GM19438 (cell line): ENCODE measurements at regions not wholly inside any gene's neighbourhood (a gene's known extent, or its start where the extent isn't known, plus 50 kb on each side); places are given as distances from the start of the nearest gene placed in this dataset.

Source experiments
- ATAC-seq: cut with Tn5 transposase; IDR thresholded peaks from one replicate; pipeline ENCODE4 v1.9.1; 2021; ENCODE audit warnings: low read depth; ENCODE audit not compliant: unreplicated experiment

DNA sequence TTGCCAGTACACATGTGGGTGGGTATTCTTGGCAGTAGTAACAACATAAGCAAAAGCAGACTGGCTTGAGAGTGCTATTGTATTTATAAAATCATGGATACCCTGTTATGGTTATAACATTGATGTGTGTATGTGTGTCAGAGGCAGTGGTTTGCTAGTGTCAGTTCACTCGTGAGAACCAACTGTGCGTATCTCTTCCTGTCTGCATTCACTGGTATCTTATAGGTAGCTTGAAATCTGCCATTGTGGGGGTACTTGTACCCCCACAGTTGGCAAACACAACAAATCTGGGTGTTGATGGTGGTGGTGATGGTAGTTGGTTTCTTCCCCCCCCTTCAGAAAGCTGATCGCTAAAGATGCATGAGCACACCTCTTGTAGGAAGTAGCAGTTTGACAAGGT, 355.8 kb upstream of the SATB1 start:
- no peak for ATAC-seq

DNA sequence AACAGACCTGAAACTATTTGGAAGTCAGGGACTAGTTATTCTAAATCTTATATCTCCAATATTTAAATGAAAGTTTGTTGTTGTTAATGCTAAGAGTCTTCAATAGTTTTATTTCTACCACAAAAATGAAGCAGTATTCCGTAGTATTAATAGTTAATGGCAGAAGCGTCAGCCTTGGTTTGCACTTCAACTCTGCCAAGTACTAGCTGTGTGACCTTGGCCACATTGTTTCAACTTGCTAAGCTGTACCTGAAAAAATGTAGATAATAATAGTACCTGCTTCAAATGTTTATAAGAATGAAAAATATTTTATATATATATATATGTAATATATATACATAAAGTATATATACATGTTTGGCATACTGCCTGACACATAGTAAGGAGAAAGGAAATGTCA, 354.6 kb upstream of the SATB1 start:
- ATAC-seq: no peak

DNA sequence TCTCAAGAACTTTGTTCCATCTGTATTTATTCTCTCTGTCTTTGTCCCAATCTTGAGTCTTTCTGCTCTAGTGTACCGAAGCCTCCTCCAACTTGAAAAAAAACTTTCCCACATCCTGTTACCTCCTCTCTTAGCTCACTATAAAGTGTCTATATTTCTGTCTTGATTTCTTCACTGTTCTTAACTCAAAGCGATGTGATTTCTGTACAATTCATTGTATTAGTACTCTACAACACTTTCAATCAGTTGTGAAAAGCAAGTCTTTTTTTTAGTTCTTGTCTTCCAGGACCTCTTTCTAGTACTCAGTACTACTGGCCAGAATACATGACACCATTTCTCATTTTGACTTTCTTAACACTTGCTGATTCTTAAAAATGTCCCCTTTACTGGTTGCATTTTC, 353.5 kb upstream of the SATB1 start:
- ATAC-seq: no peak

DNA sequence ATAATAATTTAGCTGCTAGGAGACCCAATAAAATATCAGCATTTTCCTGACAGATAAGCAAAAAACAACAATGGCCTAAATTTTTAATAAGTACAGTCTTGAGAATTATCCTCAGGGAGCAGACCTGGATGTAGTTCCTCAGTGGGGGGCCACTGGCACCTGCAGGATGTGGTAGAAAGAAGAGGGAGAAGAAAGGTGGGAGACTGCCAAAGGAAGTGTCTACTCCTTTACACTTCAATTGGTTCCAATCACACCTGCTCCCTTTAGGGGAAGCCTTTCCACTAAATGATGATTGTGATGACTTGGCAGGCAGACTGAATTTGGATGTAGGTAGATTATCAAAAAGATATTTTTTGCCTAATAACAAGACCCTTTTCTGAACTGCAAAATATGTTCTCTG, 353.0 kb upstream of the SATB1 start:
- no peak for ATAC-seq

DNA sequence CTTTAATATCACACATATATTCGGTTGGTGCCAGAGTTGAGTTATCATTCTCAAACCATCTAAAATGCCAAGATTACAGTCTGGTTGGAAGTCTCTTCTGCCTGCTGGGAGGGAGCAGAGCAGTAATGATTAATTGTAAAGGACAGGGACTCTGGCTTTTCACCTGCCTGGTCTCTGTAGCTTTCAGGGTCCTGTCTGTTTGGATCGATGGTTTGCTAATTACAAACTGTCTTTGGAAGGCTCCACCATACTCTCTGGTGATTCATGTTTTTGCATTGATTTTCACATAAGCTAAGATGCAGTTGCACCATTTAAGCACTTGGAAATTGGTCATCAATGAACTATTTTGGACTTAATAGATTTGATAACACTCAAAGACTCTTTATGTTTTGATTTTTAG, 350.4 kb upstream of the SATB1 start:
- no peak for ATAC-seq

DNA sequence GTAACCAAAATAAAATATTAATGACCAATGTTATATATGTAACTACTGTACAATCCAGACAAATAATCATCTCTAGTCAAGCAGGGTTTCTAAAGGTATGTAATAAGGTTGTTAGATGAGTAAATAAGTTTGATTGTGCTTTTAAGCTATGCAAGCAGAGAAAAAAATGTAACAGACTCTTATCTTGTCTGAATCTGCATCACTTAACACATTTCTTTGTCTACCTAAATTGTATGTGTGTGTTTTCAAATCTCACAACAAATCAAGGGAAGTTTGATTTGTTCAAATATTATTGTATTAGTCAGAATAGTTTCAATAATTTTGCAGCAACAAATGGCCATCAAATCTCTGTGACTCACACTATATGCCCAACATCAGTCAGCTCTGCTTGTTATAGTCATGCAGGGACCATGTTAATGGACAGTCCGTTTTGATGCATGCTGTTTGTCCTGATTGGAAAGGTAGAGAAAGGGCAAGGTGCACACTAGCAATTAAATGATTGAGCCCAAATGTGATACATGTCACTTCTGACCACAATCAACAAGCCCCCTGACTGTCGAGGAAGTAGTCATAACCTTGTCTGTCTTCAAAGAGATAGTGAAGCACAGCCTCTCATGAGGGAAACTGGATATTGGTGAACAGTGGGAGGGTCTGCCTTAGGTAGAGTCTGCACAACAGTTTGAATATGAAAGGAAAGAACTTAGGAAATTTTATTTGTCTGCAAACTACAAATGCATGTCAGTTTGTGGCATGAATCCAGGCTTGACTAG, 349.4 kb upstream of the SATB1 start:
- ATAC-seq: no peak

DNA sequence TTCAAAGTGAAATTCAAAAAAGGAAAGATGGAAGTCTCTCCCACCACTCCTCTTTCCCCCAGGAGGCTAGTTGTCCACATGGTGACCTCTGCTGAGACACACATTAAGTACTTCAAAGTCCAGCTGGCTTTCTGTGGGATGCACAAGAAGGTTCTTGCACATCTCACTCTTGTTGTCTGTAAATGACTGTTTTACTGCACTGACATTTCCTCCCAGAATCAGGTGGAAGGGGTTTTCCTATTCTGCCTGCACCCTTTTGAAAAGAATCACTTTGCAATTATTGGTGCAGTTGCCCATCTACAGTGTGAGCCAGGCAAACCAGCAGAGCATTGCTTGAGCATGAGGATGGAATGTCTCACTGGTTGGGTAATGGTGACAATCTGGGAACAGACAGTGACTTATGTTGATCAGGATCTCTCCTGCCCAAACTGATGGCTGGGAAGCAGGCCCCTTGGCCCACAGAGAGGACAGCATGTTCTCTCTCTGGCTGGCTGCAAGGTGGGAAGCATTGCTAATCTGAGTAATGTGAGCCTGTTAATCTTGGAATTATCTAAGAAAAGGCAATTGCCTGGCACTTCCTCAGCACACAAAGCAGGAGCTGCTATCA, 347.7 kb upstream of the SATB1 start:
- ATAC-seq: no peak

DNA sequence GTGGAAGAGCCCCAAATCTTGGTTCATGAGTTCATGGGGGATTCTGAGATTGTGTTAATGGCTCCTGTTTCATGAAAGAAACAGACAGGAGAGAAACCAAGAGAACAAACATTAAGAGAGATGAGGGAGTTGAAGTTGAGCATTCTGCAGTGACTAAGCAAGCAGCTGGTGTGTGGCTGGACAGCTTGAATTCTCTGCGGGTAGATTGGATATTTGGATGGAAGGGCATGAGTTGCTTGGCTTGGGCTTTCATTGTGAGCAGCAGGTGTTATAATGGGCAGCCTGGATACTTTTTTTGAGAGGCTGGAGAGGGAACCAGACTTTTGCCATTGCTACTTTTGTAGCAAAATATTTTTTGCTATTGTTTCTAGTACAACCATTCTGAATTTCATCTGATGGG, 346.8 kb upstream of the SATB1 start:
- no peak for ATAC-seq

DNA sequence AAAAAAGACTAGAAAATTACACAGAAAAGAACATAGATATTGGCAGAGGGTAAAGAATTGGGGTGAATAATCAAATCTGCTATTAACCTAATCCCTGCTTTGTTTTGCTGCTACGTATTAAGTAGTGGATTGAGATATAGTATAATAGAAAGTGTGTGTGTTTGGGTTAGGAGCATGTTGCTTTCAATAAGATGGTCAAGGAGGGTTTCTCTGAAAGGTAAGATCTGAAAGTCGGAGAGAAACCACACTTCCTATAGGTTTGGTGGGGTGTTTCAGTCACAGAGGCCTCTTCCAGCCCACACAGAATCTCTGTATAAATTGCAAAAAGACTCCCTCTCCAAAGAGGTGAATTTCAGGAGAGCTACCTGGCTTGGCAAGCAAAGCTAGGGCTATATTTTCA, 345.7 kb upstream of the SATB1 start:
- ATAC-seq: no peak

DNA sequence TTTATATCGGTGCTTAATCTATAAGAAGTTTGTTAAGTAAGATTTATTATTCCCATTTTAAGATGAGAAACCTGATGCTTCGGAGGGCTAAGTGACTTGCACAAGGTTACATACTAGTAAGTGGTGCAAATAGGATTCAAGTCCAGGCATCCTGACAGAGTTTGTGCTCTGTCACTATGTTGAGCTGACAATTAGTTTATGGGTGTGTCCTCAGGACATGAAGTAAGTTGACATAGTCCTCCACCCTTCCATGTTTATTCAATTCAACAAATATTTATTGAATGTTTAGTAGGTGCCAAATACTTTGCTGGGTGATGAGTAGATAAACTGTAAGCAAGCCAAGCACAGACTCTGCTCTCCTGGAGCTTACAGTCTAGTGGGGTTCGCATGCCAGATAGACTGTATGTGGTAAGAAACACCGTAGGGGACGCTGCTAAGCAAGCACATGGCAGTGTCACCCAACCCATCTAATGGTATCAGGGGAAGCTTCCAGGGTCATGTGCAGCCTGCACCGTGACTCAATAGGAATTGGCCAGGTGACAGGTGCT, 342.7 kb upstream of the SATB1 start:
- ATAC-seq: no peak

DNA sequence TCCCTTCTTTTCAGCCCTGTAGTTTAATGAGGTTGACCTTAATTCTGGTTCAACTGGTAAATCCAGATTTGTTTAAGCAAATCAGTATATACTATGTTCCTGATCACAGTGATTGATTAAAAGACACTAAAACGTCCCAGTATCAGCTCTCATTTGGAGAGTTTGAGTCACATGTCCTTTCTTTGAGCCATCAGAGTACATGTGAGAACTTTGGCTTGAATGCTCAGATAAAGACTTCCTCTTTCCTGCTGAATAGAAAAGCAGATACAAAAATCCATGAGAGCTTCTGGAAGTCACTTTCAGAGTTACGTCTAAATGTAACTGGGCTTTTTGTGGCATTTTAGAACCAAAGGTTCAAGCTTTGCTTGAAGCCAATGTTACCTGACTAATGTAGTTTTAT, 341.8 kb upstream of the SATB1 start:
- no peak for ATAC-seq

DNA sequence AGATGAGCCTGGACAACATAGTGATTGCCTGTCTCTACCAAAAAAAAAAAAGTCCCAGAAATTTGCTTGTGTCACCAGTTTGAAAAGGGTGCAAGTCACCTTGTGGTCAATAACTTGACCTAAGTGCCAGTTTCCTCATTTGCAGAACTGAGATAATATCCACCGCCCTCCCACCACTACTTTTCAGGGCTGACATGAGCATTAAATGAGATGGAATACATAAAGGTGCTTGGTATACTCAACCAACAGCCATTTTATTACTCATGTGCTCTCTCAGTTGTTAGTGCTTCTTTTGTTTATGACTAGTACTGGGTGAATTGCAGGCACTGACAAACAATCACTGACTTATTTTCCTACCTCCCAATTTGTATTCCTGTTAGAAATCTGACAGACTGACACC, 340.5 kb upstream of the SATB1 start:
- no peak for ATAC-seq

DNA sequence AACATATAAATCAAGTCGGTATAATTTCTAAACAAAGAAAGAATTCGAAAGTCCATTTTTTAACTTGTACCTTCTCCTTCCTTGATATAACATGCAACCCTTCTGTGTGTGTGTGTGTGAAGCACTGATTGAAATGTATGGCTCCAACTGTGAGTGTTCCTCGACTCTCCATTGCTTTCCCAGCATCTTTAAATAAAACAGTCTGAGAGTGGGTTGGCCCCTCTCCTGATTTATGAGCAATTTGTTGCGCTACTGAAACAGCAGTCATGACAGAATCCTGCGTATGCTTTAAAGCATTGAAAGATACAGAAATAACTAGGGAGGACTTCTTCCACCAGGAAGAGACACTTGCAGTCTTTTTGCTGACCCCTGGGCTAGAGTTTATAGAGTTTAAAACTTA, 340.0 kb upstream of the SATB1 start:
- ATAC-seq: no peak

DNA sequence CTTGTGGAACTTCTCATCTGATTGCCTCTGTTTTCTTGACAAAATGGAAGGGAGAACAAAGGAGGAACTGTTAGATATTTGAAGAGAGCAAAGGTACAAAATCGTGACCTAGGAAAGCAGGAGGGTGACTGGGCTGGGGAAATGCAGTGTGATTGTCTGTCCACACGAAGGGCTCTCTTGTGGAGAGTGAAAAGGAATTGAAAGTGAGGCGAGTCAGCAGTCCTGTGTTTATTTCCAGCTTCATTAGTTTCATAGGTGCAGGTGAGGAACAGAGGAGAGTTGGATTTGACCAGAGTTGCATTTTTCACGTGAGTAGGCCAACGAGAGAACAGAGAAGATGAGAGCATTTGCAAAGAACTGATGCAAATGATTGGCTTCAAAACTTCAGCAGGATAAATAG, 336.4 kb upstream of the SATB1 start:
- ATAC-seq: no peak

DNA sequence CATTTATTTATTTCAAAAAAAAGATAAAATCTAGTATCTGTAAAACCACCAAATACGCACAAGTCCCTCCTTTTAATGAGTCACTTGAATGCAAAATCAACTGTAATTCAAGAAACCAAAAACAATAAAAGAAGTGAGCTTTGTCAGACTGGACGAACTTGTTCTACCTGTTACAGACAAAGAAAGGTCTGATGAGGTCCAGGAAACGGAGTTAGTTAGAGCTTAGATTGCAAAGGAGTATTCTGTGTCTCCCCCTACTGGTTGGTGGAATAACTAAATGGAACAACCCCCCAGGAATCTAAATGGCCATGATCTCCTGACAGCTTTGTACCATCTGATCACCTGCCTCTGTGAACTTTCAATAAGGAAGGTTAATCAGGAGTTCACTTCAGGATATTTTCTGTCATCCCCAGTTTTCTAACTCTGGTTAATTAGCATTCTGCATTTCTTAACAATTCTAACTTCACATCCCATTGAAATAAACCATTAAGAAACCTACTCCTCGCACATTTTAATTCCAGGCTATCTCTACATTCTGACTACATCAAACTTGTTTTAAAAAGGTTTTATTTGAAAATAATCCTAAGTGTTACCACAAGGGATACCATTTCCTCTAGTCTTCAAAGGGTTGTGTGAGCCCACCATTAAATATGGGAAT, 333.0 kb upstream of the SATB1 start:
- ATAC-seq: peak; percentile 90

DNA sequence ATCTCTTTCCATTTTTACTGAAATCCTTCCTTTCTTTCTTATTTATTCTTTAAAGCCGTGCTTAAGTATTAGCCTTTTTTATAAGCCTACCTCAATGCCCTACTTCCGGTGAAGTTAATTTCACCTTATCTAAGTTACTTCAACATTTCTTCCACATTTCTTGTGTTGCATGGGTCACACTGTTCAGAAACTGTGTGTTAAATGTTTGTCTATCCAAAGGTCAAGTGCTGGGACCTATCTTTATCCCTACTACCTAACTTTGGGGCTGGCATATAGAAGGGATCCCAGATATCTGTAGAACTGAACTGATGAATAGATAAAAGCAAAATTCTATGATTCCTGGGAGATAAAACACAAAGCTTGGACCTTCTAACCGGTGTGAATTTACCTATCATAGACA, 332.3 kb upstream of the SATB1 start:
- no peak for ATAC-seq

DNA sequence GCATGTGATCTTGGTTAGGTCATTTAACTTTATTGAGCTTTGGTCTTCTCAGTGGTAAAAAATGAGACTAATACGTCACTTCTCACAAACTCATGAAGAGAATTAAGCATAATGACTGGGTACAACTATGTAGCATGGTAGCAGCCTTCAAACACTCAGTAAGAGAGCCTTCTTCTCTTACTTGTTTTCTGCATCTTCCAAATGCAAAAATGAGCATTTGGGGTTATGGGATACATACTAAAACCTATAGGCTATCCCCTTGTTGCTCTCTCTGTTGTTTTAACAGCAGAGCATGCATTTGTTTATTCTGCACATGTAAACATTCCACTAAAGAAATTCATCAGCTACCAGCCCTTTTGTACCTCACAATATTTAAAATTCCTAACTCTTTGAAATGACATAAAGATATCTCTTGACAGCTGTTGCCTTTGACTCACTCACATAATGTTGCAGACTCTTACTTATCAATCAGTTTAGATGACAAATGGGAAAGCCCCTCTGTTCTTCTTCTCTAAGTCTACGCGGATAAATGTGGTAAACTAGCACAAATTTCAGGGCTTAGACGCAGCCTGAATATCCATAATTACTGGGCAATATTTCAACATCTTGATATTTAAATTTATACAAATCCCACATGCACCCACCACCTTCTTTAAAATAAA, 327.3 kb upstream of the SATB1 start:
- ATAC-seq: no peak

DNA sequence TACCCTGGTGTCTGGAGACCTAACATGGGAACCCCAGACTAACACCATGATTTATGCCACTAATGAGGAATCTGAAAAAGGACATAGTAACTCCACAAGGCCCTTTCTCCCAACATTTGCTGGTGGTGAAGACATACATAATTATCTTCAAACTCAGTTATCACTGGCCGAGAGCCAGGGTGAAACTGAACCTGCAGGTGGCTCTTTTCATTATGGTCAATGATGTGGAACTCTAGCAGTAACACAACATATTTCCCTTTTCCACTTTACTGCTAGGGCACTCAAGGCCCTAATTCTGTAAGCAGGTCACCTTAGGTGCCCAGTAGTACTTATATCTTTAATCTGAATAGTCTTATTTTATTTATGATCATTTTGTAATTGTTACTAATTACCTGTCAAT, 326.4 kb upstream of the SATB1 start:
- no peak for ATAC-seq

DNA sequence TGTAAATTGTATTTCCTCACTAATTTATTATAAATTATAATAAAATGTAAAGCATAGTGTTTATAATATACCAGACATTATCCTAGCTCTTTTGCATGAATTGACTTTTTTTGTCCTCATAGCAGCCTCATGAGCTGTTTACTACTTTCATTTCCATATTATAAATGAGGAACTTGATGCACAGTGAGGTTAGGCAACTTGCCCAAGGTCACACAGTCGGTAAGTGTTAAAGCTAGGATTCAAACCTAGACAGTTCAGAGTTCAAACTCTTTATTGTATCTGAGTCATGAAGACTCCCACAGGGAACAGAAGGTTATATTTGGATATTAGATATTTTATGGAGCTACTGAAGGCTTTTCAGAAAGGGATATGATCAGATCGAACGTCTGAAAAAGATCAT, 322.2 kb upstream of the SATB1 start:
- ATAC-seq: no peak

DNA sequence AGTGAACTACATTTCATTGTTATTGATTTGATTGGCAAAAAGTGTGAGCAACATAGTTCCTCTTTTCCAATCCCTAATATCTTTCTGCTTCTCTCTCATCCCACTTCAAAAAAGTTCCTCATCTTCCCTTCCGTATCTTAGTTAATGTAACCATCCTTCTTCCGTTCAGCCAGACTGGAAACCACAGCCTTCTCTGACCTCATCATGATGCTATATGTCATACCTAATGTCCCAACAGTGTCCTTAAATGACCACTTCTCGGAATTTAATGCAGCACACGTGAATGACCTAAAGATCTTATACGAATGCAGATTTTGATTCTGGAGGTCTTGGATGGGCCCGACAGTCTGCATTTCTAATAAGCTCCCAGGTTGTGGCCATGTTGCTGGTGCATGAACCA, 320.3 kb upstream of the SATB1 start:
- ATAC-seq: no peak

DNA sequence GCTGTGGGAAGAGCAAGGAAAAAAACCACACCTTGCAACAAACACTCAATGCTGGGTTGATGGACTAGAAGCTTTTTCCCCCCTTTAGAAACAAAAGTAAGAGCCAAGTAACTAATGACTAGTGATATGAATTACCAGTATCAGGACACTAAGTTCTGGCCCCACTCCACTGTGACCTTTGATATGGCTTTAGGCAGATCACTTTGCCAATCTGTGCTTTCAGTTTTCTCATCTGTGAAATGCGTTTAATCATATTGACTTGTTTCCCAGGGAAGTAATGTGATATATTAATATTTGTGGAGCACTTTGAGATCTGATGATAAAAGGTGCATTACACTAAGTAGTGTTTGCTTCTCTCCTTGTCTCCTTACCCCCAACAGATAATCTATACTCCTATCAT, 319.3 kb upstream of the SATB1 start:
- ATAC-seq: no peak
